ENCODE measurements at regions not wholly inside any gene's neighbourhood (a gene's known extent, or its start where the extent isn't known, plus 50 kb on each side); places are given as distances from the start of the nearest gene placed in this dataset.

- TF ChIP-seq CTCF (IDR thresholded peaks at IDR 0.05) (no peak), POLR2A (IDR thresholded peaks at IDR 0.05) (no peak)
These were observed 91.0 kb upstream of the SFSWAP start for GRCh38 chr12:131619736-131620506.

Measured in uterus (tissue), 2 donors.